Nephron progenitor cell (in vitro differentiated cells): ENCODE measurements at regions not wholly inside any gene's neighbourhood (a gene's known extent, or its start where the extent isn't known, plus 50 kb on each side); places are given as distances from the start of the nearest gene placed in this dataset.

Experiments used
- DNase-seq: peaks from one replicate; pipeline ENCODE4 v3.0.0; 2021
- H3K27ac Mint-ChIP-seq: 2 replicates; pipeline ENCODE4 v1.8.0; 2021; ENCODE audit warnings: mild to moderate bottlenecking, moderate library complexity, mixed read lengths
- H3K27me3 Mint-ChIP-seq: 2 replicates; pipeline ENCODE4 v1.8.0; 2021; ENCODE audit warnings: mild to moderate bottlenecking, low read depth, mixed read lengths; ENCODE audit not compliant: poor library complexity
- H3K36me3 Mint-ChIP-seq: 2 replicates; pipeline ENCODE4 v1.8.0; 2021; ENCODE audit warnings: low read depth, mixed read lengths
- H3K4me1 Mint-ChIP-seq: 2 replicates; pipeline ENCODE4 v1.8.0; 2021; ENCODE audit warnings: mixed read lengths
- H3K4me3 Mint-ChIP-seq: 2 replicates; pipeline ENCODE4 v1.8.0; 2021; ENCODE audit warnings: mild to moderate bottlenecking, moderate library complexity, mixed read lengths
- H3K9me3 Mint-ChIP-seq: 2 replicates; pipeline ENCODE4 v1.8.0; 2021; ENCODE audit warnings: mild to moderate bottlenecking, moderate library complexity, mixed read lengths
- CTCF ChIP-seq: fragments of 200-600 bp; sonication (generic); IDR thresholded peaks from 2 replicates; pipeline ENCODE4 v1.5.0; 2021; ENCODE audit warnings: antibody characterized with exemption

DNA sequence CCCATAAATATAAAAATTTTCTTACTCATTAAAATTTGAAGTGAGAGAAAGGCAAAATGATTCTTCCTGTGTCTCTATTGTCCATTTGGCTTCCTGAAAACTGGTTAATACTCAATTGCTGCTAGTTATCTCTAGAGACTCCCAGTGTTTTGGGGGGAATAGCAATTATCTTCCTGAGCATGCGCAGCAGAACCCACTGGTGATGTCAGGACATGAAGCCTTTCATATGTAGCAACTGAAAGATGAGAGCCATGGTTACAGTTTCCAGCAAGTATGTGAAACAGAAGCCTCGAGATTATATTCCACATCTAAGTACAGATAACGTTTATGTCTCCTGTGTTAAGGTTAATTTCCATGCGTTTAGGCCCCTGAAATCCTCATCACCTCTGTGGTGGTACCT, 254.3 kb upstream of the FIGN start:
- TF ChIP-seq CTCF = no peak
- Mint-ChIP-seq H3K27me3 (peaks cover 3% of the 10 kb centered on the region), H3K4me1 (peaks cover 17% of the 10 kb centered on the region), H3K4me3 (no peak overlapping the region), H3K27ac (no peak overlapping the region), H3K9me3 (no peaks in the 10 kb centered on the region), H3K36me3 (no peaks in the 10 kb centered on the region)
- no peak for DNase-seq

GRCh38 chr2:163987175-163987940, 251.6 kb upstream of the FIGN start:
- H3K4me1 Mint-ChIP-seq = peaks cover 25% of the 10 kb centered on the region
- TF ChIP-seq CTCF = no peak
- H3K27me3 Mint-ChIP-seq = no peaks in the 10 kb centered on the region
- H3K4me3 Mint-ChIP-seq = no peak overlapping the region
- H3K27ac Mint-ChIP-seq = no peak overlapping the region
- H3K9me3 Mint-ChIP-seq = no peaks in the 10 kb centered on the region
- H3K36me3 Mint-ChIP-seq = no peaks in the 10 kb centered on the region
- no peak for DNase-seq

GRCh38 chr2:163984986-163985385, 249.2 kb upstream of the FIGN start:
- H3K36me3 Mint-ChIP-seq = no peaks in the 10 kb centered on the region
- TF ChIP-seq CTCF = no peak
- H3K9me3 Mint-ChIP-seq = no peaks in the 10 kb centered on the region
- H3K4me3 Mint-ChIP-seq = no peak overlapping the region
- peaks cover 17% of the 10 kb centered on the region for H3K4me1 Mint-ChIP-seq
- no peaks in the 10 kb centered on the region for H3K27me3 Mint-ChIP-seq
- H3K27ac Mint-ChIP-seq = peak overlapping the region; percentile 64
- DNase-seq = no peak

DNA sequence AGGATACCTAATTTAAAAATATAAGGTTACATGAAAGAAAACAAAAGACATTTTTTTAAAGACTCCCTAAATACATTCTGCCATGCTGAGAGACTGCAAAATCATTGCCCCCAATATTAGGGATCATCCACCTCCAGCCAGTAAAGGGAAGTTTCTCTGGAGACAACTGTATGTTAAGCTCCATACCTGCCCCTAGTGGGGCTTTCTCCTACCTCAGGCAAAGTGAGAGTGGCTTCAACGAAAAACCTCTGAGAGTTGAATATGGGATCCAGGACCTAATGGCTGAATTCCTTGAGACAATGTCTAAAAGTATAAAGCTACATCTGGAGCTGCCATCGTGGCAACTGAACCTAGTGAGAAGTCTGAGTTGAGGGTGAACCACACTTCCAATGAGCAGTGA, 248.1 kb upstream of the FIGN start:
- Mint-ChIP-seq H3K9me3 (no peaks in the 10 kb centered on the region), H3K36me3 (no peaks in the 10 kb centered on the region), H3K4me3 (no peak overlapping the region), H3K4me1 (peaks cover 17% of the 10 kb centered on the region), H3K27me3 (no peaks in the 10 kb centered on the region), H3K27ac (no peak overlapping the region)
- no peak for DNase-seq
- TF ChIP-seq CTCF = no peak

- DNase-seq = no peak
- TF ChIP-seq CTCF = no peak
- H3K4me1 Mint-ChIP-seq = peaks cover 17% of the 10 kb centered on the region
- H3K9me3 Mint-ChIP-seq = no peaks in the 10 kb centered on the region
- no peak overlapping the region for H3K4me3 Mint-ChIP-seq
- H3K36me3 Mint-ChIP-seq = no peaks in the 10 kb centered on the region
- no peaks in the 10 kb centered on the region for H3K27me3 Mint-ChIP-seq
- no peak overlapping the region for H3K27ac Mint-ChIP-seq
Observed at GRCh38 chr2:163982938-163983337, 247.1 kb upstream of the FIGN start.

DNA sequence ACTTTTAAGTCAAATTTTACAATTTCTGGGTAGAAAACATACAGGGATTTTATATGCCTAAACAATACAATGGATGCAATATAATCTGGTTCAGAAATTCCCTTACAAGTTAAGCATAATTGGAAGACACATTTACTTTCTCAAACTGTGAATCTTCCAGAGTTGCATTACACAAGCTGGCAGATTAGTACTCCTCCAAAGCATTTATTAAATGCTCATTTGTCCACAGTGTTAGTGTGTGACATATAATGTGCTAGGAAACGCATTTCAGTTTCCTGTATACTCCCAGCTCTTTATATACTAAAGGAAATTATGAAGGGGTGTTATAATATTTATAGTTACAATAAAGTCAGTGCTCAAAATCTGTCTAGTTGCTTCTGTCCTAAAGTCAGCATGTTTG, 239.0 kb upstream of the FIGN start:
- no peak for DNase-seq
- H3K27ac Mint-ChIP-seq = no peak overlapping the region
- H3K4me1 Mint-ChIP-seq = peaks cover 20% of the 10 kb centered on the region
- H3K4me3 Mint-ChIP-seq = no peak overlapping the region
- TF ChIP-seq CTCF = no peak
- H3K9me3 Mint-ChIP-seq = no peaks in the 10 kb centered on the region
- no peaks in the 10 kb centered on the region for H3K36me3 Mint-ChIP-seq
- H3K27me3 Mint-ChIP-seq = no peaks in the 10 kb centered on the region
